ENCODE measurements at regions not wholly inside any gene's neighbourhood (a gene's known extent, or its start where the extent isn't known, plus 50 kb on each side); places are given as distances from the start of the nearest gene placed in this dataset.

- intact Hi-C loops (cut with micrococcal nuclease) = no loop called here
- no peak overlapping the region for H3K9ac ChIP-seq (replicated peaks; ENCODE audit: extremely low read depth, insufficient read depth, low read length)
- no peak overlapping the region for H3K4me3 ChIP-seq (replicated peaks in 1 of 3; ENCODE audit: insufficient read depth in 1 of 3, low read depth in 1 of 3, low read length in 3 of 3)
- H3K36me3 ChIP-seq (ENCODE audit: control insufficient read depth in 2 of 2, extremely low read depth in 1 of 2, insufficient read depth in 2 of 2, low read length in 2 of 2) = no peaks in the 10 kb centered on the region
- no peaks in the 10 kb centered on the region for H3K27me3 ChIP-seq (ENCODE audit: control insufficient read depth in 2 of 2, insufficient read depth in 2 of 2, low read length in 2 of 2)
- dilution Hi-C loops (cut with MboI; ENCODE audit: extremely low pct_ligation_motif_present, low sequenced_read_pairs) = no loop called here
- no peaks in the 10 kb centered on the region for H3K4me1 ChIP-seq (ENCODE audit: control insufficient read depth, extremely low read depth, insufficient read depth, low read length)
- BruUV-seq (replicated peaks) = no TSS peak
- no peak for TF ChIP-seq POLR2A (IDR thresholded peaks at IDR 0.05; ENCODE audit: low read depth, low read length)
- no peak for TF ChIP-seq MAX (IDR thresholded peaks at IDR 0.05; ENCODE audit: insufficient read depth, insufficient read length)
- TF ChIP-seq EZH2 (IDR thresholded peaks at IDR 0.05; ENCODE audit: borderline replicate concordance, low read depth, low read length, severe bottlenecking) = no peak
- no peak for TF ChIP-seq JUN (IDR thresholded peaks at IDR 0.05; ENCODE audit: borderline replicate concordance, insufficient read depth, insufficient read length, low read depth)
- no peak for TF ChIP-seq POLR2AphosphoS5 (IDR thresholded peaks at IDR 0.05; ENCODE audit: insufficient read depth, low read depth, low read length)
- no peak for TF ChIP-seq MYC (IDR thresholded peaks at IDR 0.05; ENCODE audit: low read depth, low read length)
- no peak for TF ChIP-seq CTCF (IDR thresholded peaks at IDR 0.05; ENCODE audit: extremely low read depth in 1 of 2, insufficient read depth in 1 of 2, low read depth in 1 of 2, low read length in 2 of 2)
- no peak for TF ChIP-seq FOS (IDR thresholded peaks at IDR 0.05; ENCODE audit: borderline replicate concordance, insufficient read depth, low read length)
- no peak for TF ChIP-seq GATA2 (IDR thresholded peaks at IDR 0.05; ENCODE audit: insufficient read depth, insufficient read length, low read depth, low read length)
- POLR2A ChIA-PET = no interaction called here
- CTCF ChIA-PET = no interaction called here
- no peaks in the 10 kb centered on the region for H3K9me3 ChIP-seq (replicated peaks; ENCODE audit: control insufficient read depth, insufficient read depth, low read length)
- no peaks in the 10 kb centered on the region for H4K20me1 ChIP-seq (replicated peaks; ENCODE audit: control insufficient read depth, extremely low read depth, insufficient read depth, low read length)
- H3K4me2 ChIP-seq (ENCODE audit: insufficient read depth, low read length) = no peak overlapping the region
- DNase-seq (ENCODE audit: low read depth, low spot score) (no peak), FAIRE-seq (no peak)
- no peak overlapping the region for H3K27ac ChIP-seq (ENCODE audit: insufficient read depth, low read depth, low read length)
- H2AFZ ChIP-seq (ENCODE audit: low read depth, low read length) = no peak overlapping the region
- H3K9me1 ChIP-seq (replicated peaks; ENCODE audit: control insufficient read depth, extremely low read depth, insufficient read depth, low read length) = no peaks in the 10 kb centered on the region
- H3K79me2 ChIP-seq (ENCODE audit: control insufficient read depth, insufficient read depth, low read length) = no peaks in the 10 kb centered on the region
Measured at GRCh38 chr5:116732591-116732990, 158.0 kb upstream of the SEMA6A start.
